Muscle of leg (tissue), 3 donors: ENCODE measurements at regions not wholly inside any gene's neighbourhood (a gene's known extent, or its start where the extent isn't known, plus 50 kb on each side); places are given as distances from the start of the nearest gene placed in this dataset.
A peak's percentile ranks its signal among the peaks of the same experiment; 100 is the strongest.

Source experiments
- DNase-seq: peaks from one replicate; pipeline ENCODE4 v3.0.0; 2013
- H3K27ac ChIP-seq: one replicate; pipeline ENCODE4 v1.5.1; 2013; ENCODE audit warnings: mild to moderate bottlenecking, low read length, control low read depth
- H3K27me3 ChIP-seq: one replicate; pipeline ENCODE4 v1.6.1; 2013; ENCODE audit warnings: low read length; ENCODE audit not compliant: control insufficient read depth, insufficient read depth
- H3K36me3 ChIP-seq: one replicate; pipeline ENCODE4 v1.6.1; 2013; ENCODE audit warnings: low read length; ENCODE audit not compliant: control insufficient read depth, insufficient read depth
- H3K4me1 ChIP-seq: one replicate; pipeline ENCODE4 v1.6.1; 2013; ENCODE audit warnings: low read length; ENCODE audit not compliant: control insufficient read depth, insufficient read depth
- H3K4me3 ChIP-seq: one replicate; pipeline ENCODE4 v1.5.1; 2013; ENCODE audit warnings: low read length, control low read depth
- H3K9me3 ChIP-seq: replicated peaks from 2 replicates; pipeline ENCODE4 v1.6.1; 2013; ENCODE audit warnings: low read depth, low read length; ENCODE audit not compliant: control insufficient read depth
- WGBS: methylation state at CpG from one replicate; pipeline ENCODE4 v1.1.5; 2013; ENCODE audit warnings: missing lambda C conversion rate; ENCODE audit not compliant: insufficient coverage; 5-methylcytosine and 5-hydroxymethylcytosine counted together

DNA sequence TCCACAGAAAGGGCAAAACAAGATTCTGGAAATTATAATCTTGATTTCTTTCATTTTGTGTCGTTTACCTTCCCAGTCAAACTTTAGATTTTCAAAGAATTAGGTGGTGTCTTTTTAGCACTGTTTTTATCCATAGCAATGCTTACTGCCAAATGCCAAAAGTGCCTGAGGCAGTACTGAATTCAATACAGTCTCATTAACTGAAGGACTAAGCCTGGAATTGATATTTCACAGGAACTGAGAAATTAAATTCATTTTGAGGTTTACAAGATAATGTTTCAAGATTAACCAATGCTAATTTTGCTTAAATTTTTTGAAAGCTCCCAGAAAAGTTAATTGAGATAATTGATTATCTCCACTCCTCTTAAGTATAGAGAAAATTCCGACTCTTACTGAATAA, 68.8 kb upstream of the ARHGAP24 start:
- Histone ChIP-seq H3K9me3 (no peaks in the 10 kb centered on the region), H3K4me3 (no peak overlapping the region), H3K36me3 (no peaks in the 10 kb centered on the region), H3K27ac (no peak overlapping the region), H3K27me3 (no peaks in the 10 kb centered on the region), H3K4me1 (no peaks in the 10 kb centered on the region)
- WGBS, result no CpG with 5 or more reads among the region's 2 CpGs
- DNase-seq, result no peak

DNA sequence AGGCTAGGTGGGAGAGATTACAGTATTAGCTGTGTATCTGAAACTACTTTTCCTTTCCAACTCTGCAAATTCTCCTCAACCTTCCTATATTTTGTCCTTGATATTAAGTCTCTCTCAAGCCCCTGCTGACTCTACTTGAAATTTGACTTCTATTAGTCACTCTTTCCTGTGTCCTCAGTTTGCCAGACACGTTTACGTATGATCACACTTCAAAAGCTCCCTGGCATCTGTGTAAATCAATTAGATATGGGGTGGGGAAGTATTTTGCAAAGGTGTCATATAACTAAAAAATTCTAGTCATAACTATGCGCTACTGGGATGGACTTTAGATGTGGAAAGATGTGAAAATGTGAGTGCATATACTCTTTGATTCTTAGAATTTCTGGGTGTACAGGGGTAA, 67.4 kb upstream of the ARHGAP24 start:
- no CpG with 5 or more reads among the region's 3 CpGs for WGBS
- Histone ChIP-seq H3K27ac (peak overlapping the region; percentile 9), H3K36me3 (no peaks in the 10 kb centered on the region), H3K9me3 (no peaks in the 10 kb centered on the region), H3K27me3 (no peaks in the 10 kb centered on the region), H3K4me1 (no peaks in the 10 kb centered on the region), H3K4me3 (no peak overlapping the region)
- peak; percentile 28 for DNase-seq

DNA sequence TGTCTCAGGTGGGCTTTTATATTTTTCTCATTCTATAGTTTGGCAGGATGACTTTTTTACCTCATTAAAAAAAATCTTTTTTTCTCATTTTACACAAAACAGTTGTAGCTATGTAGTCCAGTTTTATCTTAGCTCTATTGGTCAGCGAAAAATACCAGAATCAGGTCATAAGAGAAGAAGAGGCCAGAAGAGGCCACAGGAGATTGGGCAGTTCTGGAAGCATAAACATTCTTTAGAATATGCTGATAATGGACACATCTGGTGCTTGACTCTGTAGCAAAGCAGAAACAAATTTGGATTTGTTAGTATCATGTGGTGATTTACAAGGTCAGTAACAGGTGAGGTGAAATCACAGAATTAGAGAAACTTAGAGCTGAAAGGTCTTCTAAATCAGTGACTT, 66.6 kb upstream of the ARHGAP24 start:
- Histone ChIP-seq H3K27me3 (no peaks in the 10 kb centered on the region), H3K4me3 (no peak overlapping the region), H3K9me3 (no peaks in the 10 kb centered on the region), H3K27ac (no peak overlapping the region), H3K4me1 (no peaks in the 10 kb centered on the region), H3K36me3 (no peaks in the 10 kb centered on the region)
- peak; percentile 89 for DNase-seq
- 40% methylated on average over 1 of the region's 1 CpG for WGBS

DNA sequence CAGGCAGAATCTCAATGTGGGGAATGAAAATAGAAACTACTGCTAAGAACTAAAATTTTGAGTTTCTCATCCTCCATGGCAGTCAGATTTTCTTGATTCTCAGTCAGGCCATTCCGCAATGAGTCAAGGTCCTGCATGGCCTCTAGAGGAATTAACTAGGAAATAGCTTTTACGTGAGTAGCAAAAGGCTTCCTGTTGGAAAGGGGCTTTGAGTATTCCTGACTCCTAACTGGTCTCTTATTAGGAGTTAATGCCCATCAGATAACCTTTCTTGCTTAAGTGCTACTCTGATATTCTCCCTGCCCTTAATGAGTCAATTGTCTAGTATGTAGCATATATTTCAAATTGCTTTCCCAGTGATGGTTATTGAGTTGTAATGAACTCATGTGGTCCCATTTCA, 65.7 kb upstream of the ARHGAP24 start:
- Histone ChIP-seq H3K36me3 (no peaks in the 10 kb centered on the region), H3K9me3 (no peaks in the 10 kb centered on the region), H3K27ac (no peak overlapping the region), H3K4me1 (no peaks in the 10 kb centered on the region), H3K4me3 (no peak overlapping the region), H3K27me3 (no peaks in the 10 kb centered on the region)
- 75% methylated on average over 2 of the region's 2 CpGs for WGBS
- no peak for DNase-seq

DNA sequence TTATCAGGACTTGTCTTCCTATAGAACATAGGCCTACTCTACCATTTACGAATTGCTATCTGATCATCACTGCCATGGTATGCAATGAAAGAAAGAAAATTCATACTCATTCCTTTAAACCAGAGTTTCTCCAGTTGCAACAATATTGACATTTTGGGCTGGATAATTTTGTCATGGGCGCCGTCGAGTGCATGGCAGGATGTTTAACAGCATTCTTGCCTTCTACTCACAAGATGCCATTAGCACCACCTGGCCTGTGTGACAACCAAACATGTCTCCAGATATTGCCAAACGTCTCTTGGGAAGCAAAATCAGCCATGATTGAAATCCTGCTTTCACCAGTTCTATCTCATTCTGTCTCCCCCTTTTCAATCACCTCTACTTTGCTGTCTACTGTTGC, 63.6 kb upstream of the ARHGAP24 start:
- DNase-seq, result no peak
- 96% methylated on average over 4 of the region's 5 CpGs for WGBS
- no peaks in the 10 kb centered on the region for H3K36me3 ChIP-seq
- no peak overlapping the region for H3K4me3 ChIP-seq
- no peaks in the 10 kb centered on the region for H3K9me3 ChIP-seq
- no peaks in the 10 kb centered on the region for H3K27me3 ChIP-seq
- no peaks in the 10 kb centered on the region for H3K4me1 ChIP-seq
- H3K27ac ChIP-seq, result no peak overlapping the region

DNA sequence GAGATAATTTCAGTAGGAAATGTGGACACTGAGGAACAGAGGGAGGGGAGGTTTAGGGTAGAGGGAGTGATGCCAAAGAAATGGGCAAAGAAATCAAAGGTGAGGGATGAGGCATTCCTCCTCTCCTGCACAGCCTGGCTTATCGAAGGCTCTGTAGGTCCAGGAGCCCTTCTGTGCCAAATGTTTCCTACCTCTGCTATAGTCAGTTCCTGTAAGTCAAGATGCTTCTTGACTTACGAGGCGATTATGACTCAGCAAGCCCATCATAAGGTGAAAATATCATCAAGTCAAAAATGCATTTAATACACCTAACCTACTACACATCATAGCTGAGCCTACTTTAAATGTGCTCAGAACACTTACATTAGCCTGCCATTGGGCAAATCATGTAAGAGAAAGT, 60.0 kb upstream of the ARHGAP24 start:
- no peaks in the 10 kb centered on the region for H3K27me3 ChIP-seq
- 80% methylated on average over 1 of the region's 3 CpGs for WGBS
- no peak for DNase-seq

DNA sequence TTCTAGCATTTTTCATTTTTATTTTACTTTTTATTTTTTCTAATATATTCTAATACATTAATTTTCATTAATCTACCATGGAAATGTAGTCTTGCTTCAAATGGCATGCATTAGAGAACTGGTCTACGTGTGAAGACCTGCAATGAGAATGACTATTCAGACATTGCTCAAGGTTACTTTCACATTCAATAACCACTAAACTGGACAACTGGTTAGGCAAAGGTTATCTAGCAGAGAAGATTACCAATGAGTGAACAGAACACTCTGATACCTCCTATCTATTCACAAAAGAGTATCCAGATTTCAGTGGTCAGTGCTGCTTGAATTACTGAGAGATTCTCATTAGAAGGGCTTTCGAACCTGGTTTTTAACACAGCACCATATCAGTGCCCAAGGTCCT, 58.9 kb upstream of the ARHGAP24 start:
- DNase-seq, result no peak
- H3K4me1 ChIP-seq, result peaks cover 3% of the 10 kb centered on the region
- H3K36me3 ChIP-seq, result no peaks in the 10 kb centered on the region
- 83% methylated on average over 1 of the region's 2 CpGs for WGBS
- no peak overlapping the region for H3K4me3 ChIP-seq
- no peaks in the 10 kb centered on the region for H3K27me3 ChIP-seq
- H3K27ac ChIP-seq, result no peak overlapping the region
- no peaks in the 10 kb centered on the region for H3K9me3 ChIP-seq

More for the DNA sequence above, 60.0 kb upstream of the ARHGAP24 start:
- Histone ChIP-seq H3K4me1 (no peaks in the 10 kb centered on the region), H3K9me3 (no peaks in the 10 kb centered on the region), H3K36me3 (no peaks in the 10 kb centered on the region), H3K27ac (no peak overlapping the region), H3K4me3 (no peak overlapping the region)

DNA sequence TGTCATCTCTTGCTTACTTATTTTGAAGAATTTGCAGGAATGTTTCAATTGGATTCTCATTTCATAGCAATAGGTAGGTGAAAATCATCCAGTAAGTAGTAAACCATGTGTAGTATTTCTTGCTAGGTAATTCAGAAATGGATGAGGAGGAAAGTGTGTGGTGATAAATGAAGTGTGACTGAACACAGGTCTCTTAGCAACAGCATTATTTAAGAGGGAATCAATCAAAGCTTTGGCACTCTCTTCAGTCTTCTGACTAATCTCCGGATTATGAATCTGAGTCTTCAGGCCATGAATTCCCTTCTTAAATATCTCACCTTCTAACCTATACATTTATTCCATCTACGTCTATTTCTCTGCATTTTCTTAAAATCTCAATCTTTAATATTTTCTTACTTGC, 55.8 kb upstream of the ARHGAP24 start:
- Histone ChIP-seq H3K4me1 (peaks cover 3% of the 10 kb centered on the region), H3K36me3 (no peaks in the 10 kb centered on the region), H3K27me3 (no peaks in the 10 kb centered on the region), H3K4me3 (no peak overlapping the region), H3K9me3 (no peaks in the 10 kb centered on the region), H3K27ac (no peak overlapping the region)
- DNase-seq, result peak; percentile 23
- 71% methylated on average over 1 of the region's 2 CpGs for WGBS

DNA sequence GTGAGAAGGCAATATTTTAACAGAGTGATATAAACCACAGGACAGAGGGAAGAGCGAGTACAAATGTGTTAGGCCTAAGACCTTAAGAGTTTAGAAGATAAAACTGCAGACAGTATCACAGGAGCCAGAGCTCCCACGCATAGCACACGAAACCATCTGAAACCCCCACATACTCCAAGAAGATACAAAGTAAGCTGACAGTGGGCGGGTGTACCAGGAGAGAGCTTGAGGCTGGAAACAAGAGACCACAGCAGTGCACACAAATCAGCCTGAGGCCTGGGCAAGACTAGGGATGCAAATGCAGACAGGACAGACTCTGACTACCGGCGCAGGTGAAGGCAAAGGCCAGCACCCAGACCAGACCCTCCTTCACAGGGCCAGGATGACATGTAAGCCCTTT, 54.1 kb upstream of the ARHGAP24 start:
- Histone ChIP-seq H3K27me3 (no peaks in the 10 kb centered on the region), H3K4me3 (no peak overlapping the region), H3K9me3 (no peaks in the 10 kb centered on the region), H3K4me1 (peaks cover 3% of the 10 kb centered on the region), H3K36me3 (no peaks in the 10 kb centered on the region), H3K27ac (no peak overlapping the region)
- DNase-seq, result no peak
- WGBS, result 100% methylated on average over 1 of the region's 6 CpGs

DNA sequence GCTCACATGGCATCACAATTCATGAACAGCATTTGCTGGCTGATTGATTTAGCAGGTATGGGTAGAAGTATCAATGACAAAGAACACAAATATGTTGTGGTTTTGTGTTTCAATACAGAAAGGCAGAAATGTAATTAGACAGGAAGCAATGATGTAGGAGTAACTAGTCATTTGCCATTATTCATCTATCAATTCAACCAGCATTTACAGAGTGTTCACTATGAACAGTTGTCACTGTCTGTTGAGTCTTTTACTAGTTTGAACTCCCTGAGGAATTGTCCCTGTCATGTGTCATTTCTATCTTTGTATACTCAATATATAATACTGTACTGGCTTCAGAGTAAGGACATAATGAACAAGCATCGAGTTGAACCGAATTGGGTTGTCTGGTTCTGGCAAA, 51.5 kb upstream of the ARHGAP24 start:
- Histone ChIP-seq H3K36me3 (no peaks in the 10 kb centered on the region), H3K27me3 (no peaks in the 10 kb centered on the region), H3K4me1 (peaks cover 3% of the 10 kb centered on the region), H3K4me3 (no peak overlapping the region), H3K27ac (peak overlapping the region; percentile 39), H3K9me3 (no peaks in the 10 kb centered on the region)
- DNase-seq, result peak; percentile 46
- no CpG with 5 or more reads among the region's 2 CpGs for WGBS
